GM23338 (cell line): ENCODE measurements at regions not wholly inside any gene's neighbourhood (a gene's known extent, or its start where the extent isn't known, plus 50 kb on each side); places are given as distances from the start of the nearest gene placed in this dataset.

Experiments
- ATAC-seq: fragments of 200-7000 bp; cut with Tn5 transposase; 3 replicates; pipeline ENCODE4 v1.9.1; 2020
- DNase-seq: peaks from one replicate; pipeline ENCODE4 v3.0.0-alpha.2; 2015; ENCODE audit warnings: low spot score
- H2AFZ ChIP-seq: fragments of 200-600 bp; sonication (generic); 2 replicates; pipeline ENCODE4 v1.8.0; 2016; ENCODE audit warnings: antibody characterized with exemption, mild to moderate bottlenecking, moderate library complexity
- H3F3A ChIP-seq: fragments of 200-600 bp; sonication (generic); replicated peaks from 2 replicates; pipeline ENCODE4 v1.8.0; 2017; ENCODE audit warnings: antibody characterized with exemption, mixed run types, low read depth
- H3K27ac ChIP-seq: fragments of 200-600 bp; sonication (generic); 2 replicates; pipeline ENCODE4 v1.6.1; 2016; ENCODE audit warnings: low read depth
- H3K27me3 ChIP-seq: fragments of 200-600 bp; sonication (generic); 2 replicates; pipeline ENCODE4 v1.8.0; 2016; ENCODE audit warnings: mild to moderate bottlenecking, mixed run types, moderate library complexity; ENCODE audit not compliant: insufficient read depth
- H3K36me3 ChIP-seq: fragments of 200-600 bp; sonication (generic); 2 replicates; pipeline ENCODE4 v1.8.0; 2016; ENCODE audit warnings: mild to moderate bottlenecking; ENCODE audit not compliant: insufficient read depth
- H3K4me1 ChIP-seq: fragments of 200-600 bp; sonication (generic); 2 replicates; pipeline ENCODE4 v1.8.0; 2016; ENCODE audit warnings: mild to moderate bottlenecking, moderate library complexity; ENCODE audit not compliant: insufficient read depth
- H3K4me2 ChIP-seq: fragments of 200-600 bp; sonication (generic); 2 replicates; pipeline ENCODE4 v1.7.1; 2017; ENCODE audit warnings: mixed run types
- H3K4me3 ChIP-seq: fragments of 200-600 bp; sonication (generic); 2 replicates; pipeline ENCODE4 v1.6.1; 2016; ENCODE audit warnings: mixed run types
- H3K79me2 ChIP-seq: fragments of 200-600 bp; sonication (generic); replicated peaks from 2 replicates; pipeline ENCODE4 v1.8.0; 2017; ENCODE audit warnings: mild to moderate bottlenecking; ENCODE audit not compliant: insufficient read depth
- H3K9me2 ChIP-seq: fragments of 200-600 bp; sonication (generic); 2 replicates; pipeline ENCODE4 v1.8.0; 2017; ENCODE audit not compliant: insufficient read depth
- H4K20me1 ChIP-seq: fragments of 200-600 bp; sonication (generic); replicated peaks from 2 replicates; pipeline ENCODE4 v1.8.0; 2017; ENCODE audit warnings: mild to moderate bottlenecking; ENCODE audit not compliant: insufficient read depth
- H3K27ac Mint-ChIP-seq: 2 replicates; pipeline ENCODE4 v1.8.0; 2020; ENCODE audit warnings: inconsistent platforms, mild to moderate bottlenecking, moderate library complexity, mixed read lengths
- H3K27me3 Mint-ChIP-seq: 3 replicates; pipeline ENCODE4 v1.8.0; 2022; ENCODE audit warnings: low read depth, mild to moderate bottlenecking, moderate library complexity, mixed read lengths, inconsistent platforms; ENCODE audit not compliant: insufficient read depth, poor library complexity
- H3K36me3 Mint-ChIP-seq: 3 replicates; pipeline ENCODE4 v1.8.0; 2021; ENCODE audit warnings: low read depth, mild to moderate bottlenecking, inconsistent platforms, moderate library complexity, mixed read lengths
- H3K4me1 Mint-ChIP-seq: 3 replicates; pipeline ENCODE4 v1.8.0; 2020; ENCODE audit warnings: mild to moderate bottlenecking, inconsistent platforms, mixed read lengths
- H3K4me3 Mint-ChIP-seq: 3 replicates; pipeline ENCODE4 v1.8.0; 2021; ENCODE audit warnings: moderate library complexity, mild to moderate bottlenecking, inconsistent platforms, mixed read lengths
- H3K9me3 Mint-ChIP-seq: 3 replicates; pipeline ENCODE4 v1.8.0; 2020; ENCODE audit warnings: moderate library complexity, mild to moderate bottlenecking, inconsistent platforms, mixed read lengths
- CREB1 ChIP-seq: fragments of 250-450 bp; sonication (Bioruptor Pico); IDR thresholded peaks from 2 replicates; pipeline ENCODE4 v1.5.0; 2020; ENCODE audit warnings: low read depth, mild to moderate bottlenecking, moderate library complexity
- EZH2phosphoT487 ChIP-seq: fragments of 200-600 bp; sonication (generic); IDR thresholded peaks from one replicate; pipeline ENCODE4 v1.8.1; 2018; ENCODE audit warnings: antibody characterized with exemption; ENCODE audit not compliant: unreplicated experiment
- JUNB ChIP-seq: IDR thresholded peaks from one replicate; pipeline ENCODE4 v1.6.1; 2016; ENCODE audit warnings: antibody characterized with exemption; ENCODE audit not compliant: unreplicated experiment
- NANOG ChIP-seq: IDR thresholded peaks from 2 replicates; pipeline ENCODE4 v1.6.1; 2016; ENCODE audit warnings: antibody characterized with exemption, borderline replicate concordance
- POLR2AphosphoS5 ChIP-seq: IDR thresholded peaks from 2 replicates; pipeline ENCODE4 v1.6.1; 2016; ENCODE audit warnings: antibody characterized with exemption, low read depth
- ZNF114 ChIP-seq: fragments of 250-450 bp; sonication (Bioruptor Pico); IDR thresholded peaks from 2 replicates; pipeline ENCODE4 v1.5.0; 2020; ENCODE audit warnings: mild to moderate bottlenecking, moderate library complexity
- ZNF331 ChIP-seq: fragments of 250-450 bp; sonication (Bioruptor Pico); IDR thresholded peaks from 2 replicates; pipeline ENCODE4 v1.5.0; 2020; ENCODE audit warnings: low read depth, mild to moderate bottlenecking, moderate library complexity
- TF ChIP-seq, protein P1 (sequence below): IDR thresholded peaks from one replicate; pipeline ENCODE4 v1.6.1; 2018; ENCODE audit warnings: antibody characterized with exemption; ENCODE audit not compliant: unreplicated experiment
- TF ChIP-seq, protein P2 (sequence below), 2 experiments: fragments of 200-600 bp in 1 of 2; sonication (generic) in 1 of 2; conservative IDR thresholded peaks; 2 replicates each; pipeline versions ENCODE4 v1.5.1 to v1.6.1; 2016 to 2017; ENCODE audit warnings: antibody characterized with exemption in 2 of 2, low read depth in 2 of 2, mild to moderate bottlenecking in 2 of 2, moderate library complexity in 1 of 2
- TF ChIP-seq, protein P3 (sequence below): IDR thresholded peaks from 2 replicates; pipeline ENCODE4 v1.6.1; 2016; ENCODE audit warnings: antibody characterized with exemption
- TF ChIP-seq, protein P4 (sequence below): fragments of 250-450 bp; sonication (Bioruptor Pico); IDR thresholded peaks from 2 replicates; pipeline ENCODE4 v1.5.0; 2020; ENCODE audit warnings: mild to moderate bottlenecking, moderate library complexity

DNA sequence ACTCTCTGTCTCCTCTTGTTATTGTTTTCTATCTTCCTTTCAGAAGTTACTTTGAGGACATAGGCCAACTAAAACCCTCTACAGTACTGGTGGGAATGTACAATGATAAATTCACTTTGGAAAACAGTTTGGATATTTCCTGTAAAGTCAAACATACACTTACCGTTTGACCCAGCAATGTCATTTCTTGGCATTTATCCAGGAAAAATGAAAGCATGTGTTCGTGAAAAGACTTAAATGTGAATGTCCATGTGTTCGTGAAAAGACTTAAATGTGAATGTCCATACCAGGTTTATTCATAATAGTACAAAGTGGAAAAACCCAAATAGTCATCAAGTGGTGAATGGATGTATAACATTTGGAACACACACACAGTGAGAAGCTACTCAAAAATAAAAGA lies 361.5 kb upstream of the DPH6 start (continued):
- TF ChIP-seq, protein P1, sequence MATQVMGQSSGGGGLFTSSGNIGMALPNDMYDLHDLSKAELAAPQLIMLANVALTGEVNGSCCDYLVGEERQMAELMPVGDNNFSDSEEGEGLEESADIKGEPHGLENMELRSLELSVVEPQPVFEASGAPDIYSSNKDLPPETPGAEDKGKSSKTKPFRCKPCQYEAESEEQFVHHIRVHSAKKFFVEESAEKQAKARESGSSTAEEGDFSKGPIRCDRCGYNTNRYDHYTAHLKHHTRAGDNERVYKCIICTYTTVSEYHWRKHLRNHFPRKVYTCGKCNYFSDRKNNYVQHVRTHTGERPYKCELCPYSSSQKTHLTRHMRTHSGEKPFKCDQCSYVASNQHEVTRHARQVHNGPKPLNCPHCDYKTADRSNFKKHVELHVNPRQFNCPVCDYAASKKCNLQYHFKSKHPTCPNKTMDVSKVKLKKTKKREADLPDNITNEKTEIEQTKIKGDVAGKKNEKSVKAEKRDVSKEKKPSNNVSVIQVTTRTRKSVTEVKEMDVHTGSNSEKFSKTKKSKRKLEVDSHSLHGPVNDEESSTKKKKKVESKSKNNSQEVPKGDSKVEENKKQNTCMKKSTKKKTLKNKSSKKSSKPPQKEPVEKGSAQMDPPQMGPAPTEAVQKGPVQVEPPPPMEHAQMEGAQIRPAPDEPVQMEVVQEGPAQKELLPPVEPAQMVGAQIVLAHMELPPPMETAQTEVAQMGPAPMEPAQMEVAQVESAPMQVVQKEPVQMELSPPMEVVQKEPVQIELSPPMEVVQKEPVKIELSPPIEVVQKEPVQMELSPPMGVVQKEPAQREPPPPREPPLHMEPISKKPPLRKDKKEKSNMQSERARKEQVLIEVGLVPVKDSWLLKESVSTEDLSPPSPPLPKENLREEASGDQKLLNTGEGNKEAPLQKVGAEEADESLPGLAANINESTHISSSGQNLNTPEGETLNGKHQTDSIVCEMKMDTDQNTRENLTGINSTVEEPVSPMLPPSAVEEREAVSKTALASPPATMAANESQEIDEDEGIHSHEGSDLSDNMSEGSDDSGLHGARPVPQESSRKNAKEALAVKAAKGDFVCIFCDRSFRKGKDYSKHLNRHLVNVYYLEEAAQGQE = no peak
- TF ChIP-seq ZNF114 (no peak), ZNF331 (CRISPR knock-in tag) (no peak), NANOG (no peak), EZH2phosphoT487 (no peak), POLR2AphosphoS5 (no peak)
- TF ChIP-seq, protein P2, sequence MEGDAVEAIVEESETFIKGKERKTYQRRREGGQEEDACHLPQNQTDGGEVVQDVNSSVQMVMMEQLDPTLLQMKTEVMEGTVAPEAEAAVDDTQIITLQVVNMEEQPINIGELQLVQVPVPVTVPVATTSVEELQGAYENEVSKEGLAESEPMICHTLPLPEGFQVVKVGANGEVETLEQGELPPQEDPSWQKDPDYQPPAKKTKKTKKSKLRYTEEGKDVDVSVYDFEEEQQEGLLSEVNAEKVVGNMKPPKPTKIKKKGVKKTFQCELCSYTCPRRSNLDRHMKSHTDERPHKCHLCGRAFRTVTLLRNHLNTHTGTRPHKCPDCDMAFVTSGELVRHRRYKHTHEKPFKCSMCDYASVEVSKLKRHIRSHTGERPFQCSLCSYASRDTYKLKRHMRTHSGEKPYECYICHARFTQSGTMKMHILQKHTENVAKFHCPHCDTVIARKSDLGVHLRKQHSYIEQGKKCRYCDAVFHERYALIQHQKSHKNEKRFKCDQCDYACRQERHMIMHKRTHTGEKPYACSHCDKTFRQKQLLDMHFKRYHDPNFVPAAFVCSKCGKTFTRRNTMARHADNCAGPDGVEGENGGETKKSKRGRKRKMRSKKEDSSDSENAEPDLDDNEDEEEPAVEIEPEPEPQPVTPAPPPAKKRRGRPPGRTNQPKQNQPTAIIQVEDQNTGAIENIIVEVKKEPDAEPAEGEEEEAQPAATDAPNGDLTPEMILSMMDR (conservative IDR thresholded peaks at IDR 0.05; ENCODE audit: low read depth in 2 of 2) = no peak
- TF ChIP-seq, protein P3, sequence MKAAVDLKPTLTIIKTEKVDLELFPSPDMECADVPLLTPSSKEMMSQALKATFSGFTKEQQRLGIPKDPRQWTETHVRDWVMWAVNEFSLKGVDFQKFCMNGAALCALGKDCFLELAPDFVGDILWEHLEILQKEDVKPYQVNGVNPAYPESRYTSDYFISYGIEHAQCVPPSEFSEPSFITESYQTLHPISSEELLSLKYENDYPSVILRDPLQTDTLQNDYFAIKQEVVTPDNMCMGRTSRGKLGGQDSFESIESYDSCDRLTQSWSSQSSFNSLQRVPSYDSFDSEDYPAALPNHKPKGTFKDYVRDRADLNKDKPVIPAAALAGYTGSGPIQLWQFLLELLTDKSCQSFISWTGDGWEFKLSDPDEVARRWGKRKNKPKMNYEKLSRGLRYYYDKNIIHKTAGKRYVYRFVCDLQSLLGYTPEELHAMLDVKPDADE = no peak

DNA sequence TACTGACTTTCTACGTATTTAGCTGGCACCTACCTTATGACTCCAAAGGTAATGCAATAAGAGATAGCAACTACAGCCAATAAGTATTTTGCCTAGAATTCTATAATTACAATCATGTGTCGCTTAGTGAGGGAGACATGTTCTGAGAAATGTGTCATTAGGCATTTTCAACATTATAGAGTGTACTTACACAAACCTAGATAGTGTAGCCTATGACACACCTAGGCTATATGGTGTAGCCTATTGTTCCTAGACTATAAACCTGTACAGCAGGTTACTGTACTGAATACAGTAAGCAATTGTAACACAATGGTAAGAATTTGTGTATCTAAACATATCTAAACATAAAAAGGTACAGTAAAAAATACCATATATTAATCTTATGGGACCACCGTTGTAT lies 363.4 kb upstream of the DPH6 start:
- Histone ChIP-seq H3K9me2 (no peaks in the 10 kb centered on the region), H3F3A (no peaks in the 10 kb centered on the region), H3K27ac (no peak overlapping the region), H4K20me1 (no peaks in the 10 kb centered on the region), H3K4me1 (no peaks in the 10 kb centered on the region), H3K79me2 (no peaks in the 10 kb centered on the region), H3K4me2 (no peak overlapping the region), H3K36me3 (no peaks in the 10 kb centered on the region), H3K27me3 (no peaks in the 10 kb centered on the region), H3K4me3 (no peak overlapping the region), H2AFZ (no peak overlapping the region)
- Mint-ChIP-seq H3K27me3 (no peaks in the 10 kb centered on the region), H3K4me1 (no peaks in the 10 kb centered on the region), H3K9me3 (no peaks in the 10 kb centered on the region), H3K36me3 (no peaks in the 10 kb centered on the region), H3K4me3 (no peak overlapping the region), H3K27ac (no peak overlapping the region)
- no peak for DNase-seq
- no peak for ATAC-seq
- TF ChIP-seq NANOG = no peak
- TF ChIP-seq, protein P4, sequence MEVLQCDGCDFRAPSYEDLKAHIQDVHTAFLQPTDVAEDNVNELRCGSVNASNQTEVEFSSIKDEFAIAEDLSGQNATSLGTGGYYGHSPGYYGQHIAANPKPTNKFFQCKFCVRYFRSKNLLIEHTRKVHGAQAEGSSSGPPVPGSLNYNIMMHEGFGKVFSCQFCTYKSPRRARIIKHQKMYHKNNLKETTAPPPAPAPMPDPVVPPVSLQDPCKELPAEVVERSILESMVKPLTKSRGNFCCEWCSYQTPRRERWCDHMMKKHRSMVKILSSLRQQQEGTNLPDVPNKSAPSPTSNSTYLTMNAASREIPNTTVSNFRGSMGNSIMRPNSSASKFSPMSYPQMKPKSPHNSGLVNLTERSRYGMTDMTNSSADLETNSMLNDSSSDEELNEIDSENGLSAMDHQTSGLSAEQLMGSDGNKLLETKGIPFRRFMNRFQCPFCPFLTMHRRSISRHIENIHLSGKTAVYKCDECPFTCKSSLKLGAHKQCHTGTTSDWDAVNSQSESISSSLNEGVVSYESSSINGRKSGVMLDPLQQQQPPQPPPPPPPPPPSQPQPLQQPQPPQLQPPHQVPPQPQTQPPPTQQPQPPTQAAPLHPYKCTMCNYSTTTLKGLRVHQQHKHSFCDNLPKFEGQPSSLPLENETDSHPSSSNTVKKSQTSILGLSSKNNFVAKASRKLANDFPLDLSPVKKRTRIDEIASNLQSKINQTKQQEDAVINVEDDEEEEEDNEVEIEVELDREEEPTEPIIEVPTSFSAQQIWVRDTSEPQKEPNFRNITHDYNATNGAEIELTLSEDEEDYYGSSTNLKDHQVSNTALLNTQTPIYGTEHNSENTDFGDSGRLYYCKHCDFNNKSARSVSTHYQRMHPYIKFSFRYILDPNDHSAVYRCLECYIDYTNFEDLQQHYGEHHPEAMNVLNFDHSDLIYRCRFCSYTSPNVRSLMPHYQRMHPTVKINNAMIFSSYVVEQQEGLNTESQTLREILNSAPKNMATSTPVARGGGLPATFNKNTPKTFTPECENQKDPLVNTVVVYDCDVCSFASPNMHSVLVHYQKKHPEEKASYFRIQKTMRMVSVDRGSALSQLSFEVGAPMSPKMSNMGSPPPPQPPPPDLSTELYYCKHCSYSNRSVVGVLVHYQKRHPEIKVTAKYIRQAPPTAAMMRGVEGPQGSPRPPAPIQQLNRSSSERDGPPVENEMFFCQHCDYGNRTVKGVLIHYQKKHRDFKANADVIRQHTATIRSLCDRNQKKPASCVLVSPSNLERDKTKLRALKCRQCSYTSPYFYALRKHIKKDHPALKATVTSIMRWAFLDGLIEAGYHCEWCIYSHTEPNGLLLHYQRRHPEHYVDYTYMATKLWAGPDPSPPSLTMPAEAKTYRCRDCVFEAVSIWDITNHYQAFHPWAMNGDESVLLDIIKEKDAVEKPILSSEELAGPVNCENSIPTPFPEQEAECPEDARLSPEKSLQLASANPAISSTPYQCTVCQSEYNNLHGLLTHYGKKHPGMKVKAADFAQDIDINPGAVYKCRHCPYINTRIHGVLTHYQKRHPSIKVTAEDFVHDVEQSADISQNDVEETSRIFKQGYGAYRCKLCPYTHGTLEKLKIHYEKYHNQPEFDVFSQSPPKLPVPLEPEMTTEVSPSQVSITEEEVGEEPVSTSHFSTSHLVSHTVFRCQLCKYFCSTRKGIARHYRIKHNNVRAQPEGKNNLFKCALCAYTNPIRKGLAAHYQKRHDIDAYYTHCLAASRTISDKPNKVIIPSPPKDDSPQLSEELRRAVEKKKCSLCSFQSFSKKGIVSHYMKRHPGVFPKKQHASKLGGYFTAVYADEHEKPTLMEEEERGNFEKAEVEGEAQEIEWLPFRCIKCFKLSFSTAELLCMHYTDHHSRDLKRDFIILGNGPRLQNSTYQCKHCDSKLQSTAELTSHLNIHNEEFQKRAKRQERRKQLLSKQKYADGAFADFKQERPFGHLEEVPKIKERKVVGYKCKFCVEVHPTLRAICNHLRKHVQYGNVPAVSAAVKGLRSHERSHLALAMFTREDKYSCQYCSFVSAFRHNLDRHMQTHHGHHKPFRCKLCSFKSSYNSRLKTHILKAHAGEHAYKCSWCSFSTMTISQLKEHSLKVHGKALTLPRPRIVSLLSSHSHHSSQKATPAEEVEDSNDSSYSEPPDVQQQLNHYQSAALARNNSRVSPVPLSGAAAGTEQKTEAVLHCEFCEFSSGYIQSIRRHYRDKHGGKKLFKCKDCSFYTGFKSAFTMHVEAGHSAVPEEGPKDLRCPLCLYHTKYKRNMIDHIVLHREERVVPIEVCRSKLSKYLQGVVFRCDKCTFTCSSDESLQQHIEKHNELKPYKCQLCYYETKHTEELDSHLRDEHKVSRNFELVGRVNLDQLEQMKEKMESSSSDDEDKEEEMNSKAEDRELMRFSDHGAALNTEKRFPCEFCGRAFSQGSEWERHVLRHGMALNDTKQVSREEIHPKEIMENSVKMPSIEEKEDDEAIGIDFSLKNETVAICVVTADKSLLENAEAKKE = no peak
- TF ChIP-seq JUNB = no peak
- TF ChIP-seq POLR2AphosphoS5 = no peak
- no peak for TF ChIP-seq CREB1 (CRISPR knock-in tag)
